IPS-20b (cell line): ENCODE measurements at regions not wholly inside any gene's neighbourhood (a gene's known extent, or its start where the extent isn't known, plus 50 kb on each side); places are given as distances from the start of the nearest gene placed in this dataset.
"Not testable (repeated sequence)": the region's sequence is repeated elsewhere in the genome, so short reads cannot be mapped to it uniquely, and the experiment has no call there.

Source experiments
- H3K27ac ChIP-seq: one replicate; pipeline ENCODE4 v1.5.1; 2013; ENCODE audit warnings: low read length
- H3K27me3 ChIP-seq: 2 replicates; pipeline ENCODE4 v1.6.1; 2013; ENCODE audit warnings: mild to moderate bottlenecking, low read length, inconsistent platforms; ENCODE audit not compliant: insufficient read depth
- H3K36me3 ChIP-seq: 2 replicates; pipeline ENCODE4 v1.6.1; 2013; ENCODE audit warnings: low read depth, mild to moderate bottlenecking, inconsistent platforms, low read length, moderate library complexity; ENCODE audit not compliant: insufficient read depth
- H3K4me1 ChIP-seq: 2 replicates; pipeline ENCODE4 v1.6.1; 2013; ENCODE audit warnings: mild to moderate bottlenecking, control low read depth, inconsistent platforms, low read length, moderate library complexity; ENCODE audit not compliant: insufficient read depth
- H3K4me3 ChIP-seq: 2 replicates; pipeline ENCODE4 v1.5.1; 2013; ENCODE audit warnings: mild to moderate bottlenecking, low read length, inconsistent platforms
- H3K9ac ChIP-seq: 2 replicates; pipeline ENCODE4 v1.6.1; 2013; ENCODE audit warnings: low read depth, mild to moderate bottlenecking, inconsistent platforms, low read length, moderate library complexity
- H3K9me3 ChIP-seq: 2 replicates; pipeline ENCODE4 v1.6.1; 2013; ENCODE audit warnings: mild to moderate bottlenecking, low read depth, low read length, inconsistent platforms; ENCODE audit not compliant: insufficient read depth

GRCh38 chr16:47979164-47979520 is 176.7 kb downstream of the ABCC12 start:
- H3K9me3 ChIP-seq: no peaks in the 10 kb centered on the region
- no peaks in the 10 kb centered on the region for H3K36me3 ChIP-seq
- H3K4me3 ChIP-seq: no peak overlapping the region
- H3K27ac ChIP-seq: no peak overlapping the region
- 0 out of 2 replicates have a peak, but pooled peaks cover 3% of the 10 kb centered on the region for H3K4me1 ChIP-seq
- no peak overlapping the region for H3K9ac ChIP-seq
- no peaks in the 10 kb centered on the region for H3K27me3 ChIP-seq

GRCh38 chr16:47978491-47979163 is 177.2 kb downstream of the ABCC12 start:
- H3K4me3 ChIP-seq: no peak overlapping the region
- H3K27ac ChIP-seq: no peak overlapping the region
- no peak overlapping the region for H3K9ac ChIP-seq
- H3K27me3 ChIP-seq: no peaks in the 10 kb centered on the region
- H3K36me3 ChIP-seq: no peaks in the 10 kb centered on the region
- H3K9me3 ChIP-seq: no peaks in the 10 kb centered on the region
- 0 out of 2 replicates have a peak, but pooled peaks cover 3% of the 10 kb centered on the region for H3K4me1 ChIP-seq

- Histone ChIP-seq H3K4me1 (0 out of 2 replicates have a peak, but pooled peaks cover 3% of the 10 kb centered on the region), H3K36me3 (no peaks in the 10 kb centered on the region), H3K27ac (no peak overlapping the region), H3K4me3 (no peak overlapping the region), H3K9me3 (no peaks in the 10 kb centered on the region), H3K27me3 (no peaks in the 10 kb centered on the region), H3K9ac (no peak overlapping the region)
Measured at GRCh38 chr16:47977802-47978201, 178.0 kb downstream of the ABCC12 start.

GRCh38 chr16:47976636-47977210 is 179.1 kb downstream of the ABCC12 start:
- Histone ChIP-seq H3K27ac (no peak overlapping the region), H3K4me1 (0 out of 2 replicates have a peak, but pooled peaks cover 3% of the 10 kb centered on the region), H3K36me3 (no peaks in the 10 kb centered on the region), H3K9me3 (no peaks in the 10 kb centered on the region), H3K9ac (no peak overlapping the region), H3K4me3 (no peak overlapping the region), H3K27me3 (no peaks in the 10 kb centered on the region)

GRCh38 chr16:47974971-47975370 is 180.8 kb downstream of the ABCC12 start:
- H3K27ac ChIP-seq, H3K27me3 ChIP-seq, H3K36me3 ChIP-seq, H3K4me3 ChIP-seq, H3K9ac ChIP-seq, H3K9me3 ChIP-seq, H3K4me1 ChIP-seq: not testable (repeated sequence)

- Histone ChIP-seq H3K4me3 (no peak overlapping the region), H3K27ac (no peak overlapping the region), H3K4me1 (no peaks in the 10 kb centered on the region), H3K36me3 (no peaks in the 10 kb centered on the region), H3K27me3 (no peaks in the 10 kb centered on the region), H3K9me3 (no peaks in the 10 kb centered on the region), H3K9ac (no peak overlapping the region)
Measured at GRCh38 chr16:47973552-47973951, 182.2 kb downstream of the ABCC12 start.

GRCh38 chr16:47972246-47972985 is 183.4 kb downstream of the ABCC12 start:
- H3K9ac ChIP-seq: no peak overlapping the region
- H3K4me3 ChIP-seq: no peak overlapping the region
- no peaks in the 10 kb centered on the region for H3K27me3 ChIP-seq
- H3K4me1 ChIP-seq: no peaks in the 10 kb centered on the region
- no peaks in the 10 kb centered on the region for H3K36me3 ChIP-seq
- no peaks in the 10 kb centered on the region for H3K9me3 ChIP-seq
- H3K27ac ChIP-seq: no peak overlapping the region

GRCh38 chr16:47971225-47971624 is 184.6 kb downstream of the ABCC12 start:
- Histone ChIP-seq H3K27me3 (no peaks in the 10 kb centered on the region), H3K9ac (no peak overlapping the region), H3K4me3 (no peak overlapping the region), H3K4me1 (peaks cover 6% of the 10 kb centered on the region; the same call in 1 of the 2 replicates), H3K27ac (no peak overlapping the region), H3K36me3 (no peaks in the 10 kb centered on the region), H3K9me3 (no peaks in the 10 kb centered on the region)

GRCh38 chr16:47970291-47970931 is 185.4 kb downstream of the ABCC12 start:
- no peaks in the 10 kb centered on the region for H3K9me3 ChIP-seq
- peaks cover 14% of the 10 kb centered on the region; the same call in 1 of the 2 replicates for H3K4me1 ChIP-seq
- no peaks in the 10 kb centered on the region for H3K27me3 ChIP-seq
- H3K36me3 ChIP-seq: no peaks in the 10 kb centered on the region
- H3K9ac ChIP-seq: no peak overlapping the region
- H3K4me3 ChIP-seq: no peak overlapping the region
- H3K27ac ChIP-seq: no peak overlapping the region

GRCh38 chr16:47967374-47967773 is 188.4 kb downstream of the ABCC12 start:
- Histone ChIP-seq H3K27ac (no peak overlapping the region), H3K36me3 (no peaks in the 10 kb centered on the region), H3K4me1 (peaks cover 22% of the 10 kb centered on the region), H3K4me3 (no peak overlapping the region), H3K27me3 (no peaks in the 10 kb centered on the region), H3K9ac (no peak overlapping the region), H3K9me3 (no peaks in the 10 kb centered on the region)

GRCh38 chr16:47966325-47966724 is 189.5 kb downstream of the ABCC12 start:
- Histone ChIP-seq H3K9ac (no peak overlapping the region), H3K9me3 (no peaks in the 10 kb centered on the region), H3K27ac (no peak overlapping the region), H3K4me3 (no peak overlapping the region), H3K4me1 (peaks cover 22% of the 10 kb centered on the region), H3K27me3 (no peaks in the 10 kb centered on the region), H3K36me3 (no peaks in the 10 kb centered on the region)
